ENCODE measurements at regions not wholly inside any gene's neighbourhood (a gene's known extent, or its start where the extent isn't known, plus 50 kb on each side); places are given as distances from the start of the nearest gene placed in this dataset.
"Not testable (repeated sequence)": the region's sequence is repeated elsewhere in the genome, so short reads cannot be mapped to it uniquely, and the experiment has no call there.

DNA sequence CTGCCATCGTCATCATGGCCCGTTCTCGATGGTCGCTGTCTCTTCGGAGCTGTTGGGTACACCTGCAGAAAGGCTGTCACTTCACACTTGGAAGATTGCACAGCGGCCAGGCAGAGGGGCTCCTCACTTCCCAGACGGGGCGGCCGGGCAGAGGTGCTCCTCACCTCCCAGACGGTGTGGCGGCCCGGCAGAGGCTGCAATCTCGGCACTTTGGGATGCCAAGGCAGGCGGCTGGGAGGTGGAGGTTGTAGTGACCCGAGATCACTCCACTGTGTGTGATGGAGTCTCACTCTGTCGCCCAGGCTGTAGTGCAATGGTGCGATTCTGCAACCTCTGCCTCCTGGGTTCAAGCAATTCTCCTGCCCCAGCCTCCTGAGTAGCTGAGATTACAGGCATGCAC, 192.4 kb downstream of the RTP5 start:
- FAIRE-seq; H3K27ac ChIP-seq; H3K4me3 ChIP-seq; POLR2A ChIA-PET; H3K4me2 ChIP-seq; DNase-seq (ENCODE audit: low read depth in 1 of 2, low spot score in 1 of 2); H3K4me1 ChIP-seq; CTCF ChIA-PET; ATAC-seq: not testable (repeated sequence)
- H3K9me3 ChIP-seq, result peaks cover 17% of the 10 kb centered on the region
- WGBS (ENCODE audit: missing lambda C conversion rate), result 73% methylated on average over 13 of the region's 17 CpGs

- Histone ChIP-seq H3K9me3 (peaks cover 17% of the 10 kb centered on the region), H3K4me1 (no peaks in the 10 kb centered on the region), H3K4me2 (no peak overlapping the region), H3K4me3 (no peak overlapping the region), H3K27ac (no peak overlapping the region)
- ChIA-PET POLR2A (no interaction called here), CTCF (no interaction called here)
- TF ChIP-seq RFX5 (IDR thresholded peaks at IDR 0.05), result no peak
- no peak for TF ChIP-seq MAFK (IDR thresholded peaks at IDR 0.05; ENCODE audit: partially characterized antibody)
- TF ChIP-seq CBX8 (IDR thresholded peaks at IDR 0.05), result no peak
- TF ChIP-seq KDM5A (IDR thresholded peaks at IDR 0.05), result no peak
- TF ChIP-seq HOXA7 (CRISPR knock-in tag; IDR thresholded peaks at IDR 0.05), result no peak
- no peak for DNase-seq (ENCODE audit: low read depth in 1 of 2, low spot score in 1 of 2)
- FAIRE-seq, result no peak
- no peak for ATAC-seq
- WGBS (ENCODE audit: missing lambda C conversion rate), result 53% methylated on average over 2 of the region's 2 CpGs
Observed at GRCh38 chr2:242063436-242063835, 193.9 kb downstream of the RTP5 start.

DNA sequence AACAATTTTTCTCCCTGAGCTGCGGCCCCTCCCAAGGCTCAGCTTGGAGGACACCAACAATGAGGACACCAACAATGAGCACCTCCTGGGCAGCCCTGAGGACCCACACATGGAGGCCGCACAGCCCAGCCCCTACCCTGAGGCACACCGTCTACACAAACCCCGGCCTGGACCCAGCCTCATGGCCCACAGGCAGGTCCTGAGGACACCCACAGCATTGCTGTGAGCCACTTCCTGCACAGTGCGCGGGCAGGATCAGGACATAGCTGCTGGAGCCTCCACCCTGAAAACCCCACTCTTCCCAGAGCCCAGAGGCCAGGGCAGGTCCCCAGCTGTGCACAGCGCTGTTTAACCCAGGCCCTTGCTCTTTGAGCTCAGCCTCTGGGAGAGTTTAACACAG, 194.3 kb downstream of the RTP5 start:
- 75% methylated on average over 2 of the region's 7 CpGs for WGBS (ENCODE audit: missing lambda C conversion rate)
- ATAC-seq (no peak; a peak in 1 of 6 replicates), DNase-seq (ENCODE audit: low read depth in 1 of 2, low spot score in 1 of 2) (no peak), FAIRE-seq (no peak)
- ChIA-PET POLR2A (no interaction called here), CTCF (no interaction called here)
- Histone ChIP-seq H3K27ac (no peak overlapping the region), H3K4me3 (no peak overlapping the region), H3K4me2 (no peak overlapping the region), H3K4me1 (no peaks in the 10 kb centered on the region), H3K9me3 (peaks cover 17% of the 10 kb centered on the region)
- no peak for TF ChIP-seq HOXB13 (CRISPR knock-in tag; IDR thresholded peaks at IDR 0.05; ENCODE audit: low read depth)
- TF ChIP-seq ZSCAN20 (CRISPR knock-in tag; IDR thresholded peaks at IDR 0.05), result no peak
- no peak for TF ChIP-seq EHF (CRISPR knock-in tag; IDR thresholded peaks at IDR 0.05)
- TF ChIP-seq MAX (IDR thresholded peaks at IDR 0.05), result no peak
- no peak for TF ChIP-seq RARB (CRISPR knock-in tag; IDR thresholded peaks at IDR 0.05)
- no peak for TF ChIP-seq RAD21 (conservative IDR thresholded peaks at IDR 0.05 in 1 of 2, IDR thresholded peaks at IDR 0.05 in 1 of 2)
- no peak for TF ChIP-seq RCOR1 (IDR thresholded peaks at IDR 0.05; ENCODE audit: low read depth, low read length)
- TF ChIP-seq, protein P1, sequence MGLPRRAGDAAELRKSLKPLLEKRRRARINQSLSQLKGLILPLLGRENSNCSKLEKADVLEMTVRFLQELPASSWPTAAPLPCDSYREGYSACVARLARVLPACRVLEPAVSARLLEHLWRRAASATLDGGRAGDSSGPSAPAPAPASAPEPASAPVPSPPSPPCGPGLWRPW (IDR thresholded peaks at IDR 0.05), result no peak
- TF ChIP-seq HOXA7 (CRISPR knock-in tag; IDR thresholded peaks at IDR 0.05), result no peak
- no peak for TF ChIP-seq HDAC2 (IDR thresholded peaks at IDR 0.05)
- no peak for TF ChIP-seq REST (IDR thresholded peaks at IDR 0.05)
- no peak for TF ChIP-seq CBX2 (IDR thresholded peaks at IDR 0.05; ENCODE audit: borderline replicate concordance, low read depth)
- TF ChIP-seq ZNF302 (CRISPR knock-in tag; IDR thresholded peaks at IDR 0.05), result no peak
- no peak for TF ChIP-seq POLR2A (IDR thresholded peaks at IDR 0.05; ENCODE audit: low read length)
- TF ChIP-seq RNF2 (IDR thresholded peaks at IDR 0.05; ENCODE audit: borderline replicate concordance, low read depth), result no peak
- no peak for TF ChIP-seq FOSL2 (IDR thresholded peaks at IDR 0.05)
- TF ChIP-seq FOSL2 (CRISPR knock-in tag; IDR thresholded peaks at IDR 0.05), result no peak

All from A549 (cell line).